ENCODE measurements at regions not wholly inside any gene's neighbourhood (a gene's known extent, or its start where the extent isn't known, plus 50 kb on each side); places are given as distances from the start of the nearest gene placed in this dataset.

DNA sequence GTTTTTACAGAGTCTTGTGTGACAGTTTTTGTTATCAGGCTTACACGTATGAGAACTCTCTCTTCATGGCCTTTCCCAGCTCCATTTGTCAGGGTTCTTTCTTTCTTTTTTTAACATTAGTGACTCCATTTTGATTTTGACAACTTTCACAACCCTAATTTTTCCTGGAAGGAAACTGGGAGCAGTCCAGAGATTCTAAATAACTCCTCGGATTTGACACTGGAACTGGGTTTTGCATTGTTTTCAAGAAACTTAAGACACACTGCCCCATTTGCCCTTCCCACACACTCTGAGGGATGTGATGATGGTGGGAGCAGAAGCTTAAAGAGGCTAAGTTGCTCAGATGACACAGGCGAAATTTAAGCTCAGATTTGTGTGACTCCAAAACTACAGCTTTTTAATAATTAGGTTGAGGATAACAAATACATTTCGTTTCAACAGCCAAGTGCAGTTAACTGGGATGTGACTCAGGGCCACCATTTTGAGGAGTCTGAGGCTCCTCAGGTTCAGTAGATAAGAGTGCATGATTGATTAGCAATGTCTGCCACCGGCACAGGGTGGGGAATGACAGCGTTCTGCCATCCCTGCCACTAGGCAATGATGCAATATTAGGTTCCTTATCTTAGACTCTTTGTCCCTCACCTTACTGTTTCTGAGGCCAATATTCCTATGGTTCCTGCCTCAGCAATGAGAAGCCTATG is 95.1 kb upstream of the ATP1A1 start (continued):
- TF ChIP-seq MXI1 (IDR thresholded peaks at IDR 0.05; ENCODE audit: low read depth, low read length), result no peak

DNA sequence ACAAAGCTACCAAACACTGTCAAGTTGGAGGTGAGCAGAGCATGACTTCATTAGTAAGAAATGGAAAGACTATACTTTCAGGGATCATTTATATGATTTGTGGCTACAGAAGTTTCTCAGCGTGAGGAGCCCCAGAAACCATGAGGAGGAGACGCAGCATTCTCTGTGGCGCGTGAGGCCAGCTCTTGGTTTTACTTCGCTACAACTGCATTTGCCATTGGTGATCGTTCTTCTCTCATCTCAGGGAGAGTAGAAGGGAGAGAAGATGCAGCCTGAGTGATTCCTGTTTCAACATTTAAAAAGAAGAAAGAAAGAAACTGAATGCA is 94.5 kb upstream of the ATP1A1 start:
- no peaks in the 10 kb centered on the region for H3K79me2 ChIP-seq (ENCODE audit: insufficient read depth)
- no peak overlapping the region for H3K4me3 ChIP-seq (ENCODE audit: low read depth in 2 of 2, low read length in 1 of 2)
- no peaks in the 10 kb centered on the region for H3K9me2 ChIP-seq
- TF ChIP-seq JUND (IDR thresholded peaks at IDR 0.05) (no peak), RXRA (IDR thresholded peaks at IDR 0.05; ENCODE audit: borderline replicate concordance, low read depth) (no peak), RCOR1 (IDR thresholded peaks at IDR 0.05; ENCODE audit: low read length) (no peak), NFIC (IDR thresholded peaks at IDR 0.05; ENCODE audit: borderline replicate concordance) (no peak), EZH2phosphoT487 (IDR thresholded peaks at IDR 0.05; ENCODE audit: borderline replicate concordance, low read depth) (no peak), MEF2A (IDR thresholded peaks at IDR 0.05; ENCODE audit: borderline replicate concordance, low read depth) (no peak), TAF1 (IDR thresholded peaks at IDR 0.05; ENCODE audit: borderline replicate concordance, low read depth, low read length) (no peak), SMC3 (IDR thresholded peaks at IDR 0.05; ENCODE audit: low read depth, low read length) (no peak), GABPA (IDR thresholded peaks at IDR 0.05; ENCODE audit: low read depth) (no peak), RFX5 (IDR thresholded peaks at IDR 0.05; ENCODE audit: low read length) (no peak), GATA2 (CRISPR knock-in tag; IDR thresholded peaks at IDR 0.05) (no peak), MXI1 (IDR thresholded peaks at IDR 0.05; ENCODE audit: low read depth, low read length) (no peak), FOXM1 (IDR thresholded peaks at IDR 0.05; ENCODE audit: low read depth) (no peak), ELF1 (IDR thresholded peaks at IDR 0.05) (no peak)
- TF ChIP-seq, protein P1, sequence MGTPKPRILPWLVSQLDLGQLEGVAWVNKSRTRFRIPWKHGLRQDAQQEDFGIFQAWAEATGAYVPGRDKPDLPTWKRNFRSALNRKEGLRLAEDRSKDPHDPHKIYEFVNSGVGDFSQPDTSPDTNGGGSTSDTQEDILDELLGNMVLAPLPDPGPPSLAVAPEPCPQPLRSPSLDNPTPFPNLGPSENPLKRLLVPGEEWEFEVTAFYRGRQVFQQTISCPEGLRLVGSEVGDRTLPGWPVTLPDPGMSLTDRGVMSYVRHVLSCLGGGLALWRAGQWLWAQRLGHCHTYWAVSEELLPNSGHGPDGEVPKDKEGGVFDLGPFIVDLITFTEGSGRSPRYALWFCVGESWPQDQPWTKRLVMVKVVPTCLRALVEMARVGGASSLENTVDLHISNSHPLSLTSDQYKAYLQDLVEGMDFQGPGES (IDR thresholded peaks at IDR 0.05; ENCODE audit: low read depth, low read length), result no peak
- TF ChIP-seq, protein P2, sequence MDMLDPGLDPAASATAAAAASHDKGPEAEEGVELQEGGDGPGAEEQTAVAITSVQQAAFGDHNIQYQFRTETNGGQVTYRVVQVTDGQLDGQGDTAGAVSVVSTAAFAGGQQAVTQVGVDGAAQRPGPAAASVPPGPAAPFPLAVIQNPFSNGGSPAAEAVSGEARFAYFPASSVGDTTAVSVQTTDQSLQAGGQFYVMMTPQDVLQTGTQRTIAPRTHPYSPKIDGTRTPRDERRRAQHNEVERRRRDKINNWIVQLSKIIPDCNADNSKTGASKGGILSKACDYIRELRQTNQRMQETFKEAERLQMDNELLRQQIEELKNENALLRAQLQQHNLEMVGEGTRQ (IDR thresholded peaks at IDR 0.05; ENCODE audit: borderline replicate concordance, low read depth, low read length), result no peak
- TF ChIP-seq, protein P3, sequence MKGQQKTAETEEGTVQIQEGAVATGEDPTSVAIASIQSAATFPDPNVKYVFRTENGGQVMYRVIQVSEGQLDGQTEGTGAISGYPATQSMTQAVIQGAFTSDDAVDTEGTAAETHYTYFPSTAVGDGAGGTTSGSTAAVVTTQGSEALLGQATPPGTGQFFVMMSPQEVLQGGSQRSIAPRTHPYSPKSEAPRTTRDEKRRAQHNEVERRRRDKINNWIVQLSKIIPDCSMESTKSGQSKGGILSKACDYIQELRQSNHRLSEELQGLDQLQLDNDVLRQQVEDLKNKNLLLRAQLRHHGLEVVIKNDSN (IDR thresholded peaks at IDR 0.05; ENCODE audit: borderline replicate concordance, low read depth), result no peak
- H3K4me1 ChIP-seq (ENCODE audit: control insufficient read depth in 1 of 2, insufficient read depth in 2 of 2, low read depth in 1 of 2, low read length in 1 of 2), result no peaks in the 10 kb centered on the region
- DNase-seq, result no peak
- no peak overlapping the region for H3K9ac ChIP-seq
- no peak overlapping the region for H2AFZ ChIP-seq (ENCODE audit: low read depth)
- H3K27ac ChIP-seq (ENCODE audit: low read depth in 2 of 2, low read length in 1 of 2), result no peak overlapping the region
- POLR2A ChIA-PET, result no interaction called here
- H3K27me3 ChIP-seq (ENCODE audit: insufficient read depth), result no peaks in the 10 kb centered on the region; the same call in 1 of the 2 replicates
- H3K9me3 ChIP-seq, result no peaks in the 10 kb centered on the region
- no peak overlapping the region for H3K4me2 ChIP-seq
- H4K20me1 ChIP-seq (ENCODE audit: insufficient read depth), result no peaks in the 10 kb centered on the region
- 66% methylated on average over 6 of the region's 6 CpGs for WGBS (ENCODE audit: low lambda C conversion rate)
- no peaks in the 10 kb centered on the region for H3F3A ChIP-seq (replicated peaks; ENCODE audit: insufficient read depth)
- no peaks in the 10 kb centered on the region for H3K36me3 ChIP-seq (replicated peaks in 1 of 2; ENCODE audit: control insufficient read depth in 1 of 2, insufficient read depth in 2 of 2, low read length in 1 of 2)
- CTCF ChIA-PET, result no interaction called here

All from SK-N-SH (cell line).